GM12864 (cell line): ENCODE measurements at regions not wholly inside any gene's neighbourhood (a gene's known extent, or its start where the extent isn't known, plus 50 kb on each side); places are given as distances from the start of the nearest gene placed in this dataset.

ENCODE experiments used
- DNase-seq: peaks from one replicate; pipeline ENCODE4 v3.0.0-alpha.2; 2011; ENCODE audit warnings: low read depth
- H3K4me3 ChIP-seq: 2 replicates; pipeline ENCODE4 v1.5.1; 2011; ENCODE audit warnings: mild to moderate bottlenecking, low read depth, low read length, control low read depth
- TF ChIP-seq, protein P1 (sequence below): IDR thresholded peaks from 2 replicates; pipeline ENCODE4 v1.5.1; 2011; ENCODE audit warnings: low read depth, mild to moderate bottlenecking, moderate library complexity, low read length, control low read depth, inconsistent platforms; ENCODE audit errors: missing control alignments

DNA sequence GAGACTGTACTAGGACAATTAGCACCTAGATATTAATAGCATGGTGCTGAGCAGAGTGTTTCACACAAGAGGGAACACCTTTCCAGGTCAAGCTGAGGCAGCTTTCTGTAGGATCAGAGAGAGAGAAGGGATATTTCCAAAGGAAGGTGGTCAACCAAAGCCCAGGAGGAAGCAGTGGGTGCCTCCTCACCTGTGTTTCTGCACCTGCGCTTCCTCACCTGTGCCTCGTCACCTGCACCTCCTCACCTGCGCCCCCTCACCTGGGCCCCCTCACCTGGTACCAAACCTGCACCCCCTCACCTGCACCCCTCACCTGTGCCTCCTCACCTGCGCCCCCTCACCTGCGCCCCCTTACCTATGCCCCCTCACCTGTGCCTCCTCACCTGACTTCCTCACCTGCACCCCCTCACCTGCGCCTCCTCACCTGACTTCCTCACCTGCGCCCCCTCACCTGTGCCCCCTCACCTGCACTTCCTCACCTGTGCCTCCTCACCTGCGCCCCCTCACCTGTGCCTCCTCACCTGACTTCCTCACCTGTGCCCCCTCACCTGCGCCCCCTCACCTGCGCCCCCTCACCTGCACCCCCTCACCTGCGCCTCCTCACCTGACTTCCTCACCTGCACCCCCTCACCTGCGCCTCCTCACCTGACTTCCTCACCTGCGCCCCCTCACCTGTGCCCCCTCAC is 67.9 kb downstream of the TTLL2 start:
- DNase-seq, result no peak
- TF ChIP-seq, protein P1, sequence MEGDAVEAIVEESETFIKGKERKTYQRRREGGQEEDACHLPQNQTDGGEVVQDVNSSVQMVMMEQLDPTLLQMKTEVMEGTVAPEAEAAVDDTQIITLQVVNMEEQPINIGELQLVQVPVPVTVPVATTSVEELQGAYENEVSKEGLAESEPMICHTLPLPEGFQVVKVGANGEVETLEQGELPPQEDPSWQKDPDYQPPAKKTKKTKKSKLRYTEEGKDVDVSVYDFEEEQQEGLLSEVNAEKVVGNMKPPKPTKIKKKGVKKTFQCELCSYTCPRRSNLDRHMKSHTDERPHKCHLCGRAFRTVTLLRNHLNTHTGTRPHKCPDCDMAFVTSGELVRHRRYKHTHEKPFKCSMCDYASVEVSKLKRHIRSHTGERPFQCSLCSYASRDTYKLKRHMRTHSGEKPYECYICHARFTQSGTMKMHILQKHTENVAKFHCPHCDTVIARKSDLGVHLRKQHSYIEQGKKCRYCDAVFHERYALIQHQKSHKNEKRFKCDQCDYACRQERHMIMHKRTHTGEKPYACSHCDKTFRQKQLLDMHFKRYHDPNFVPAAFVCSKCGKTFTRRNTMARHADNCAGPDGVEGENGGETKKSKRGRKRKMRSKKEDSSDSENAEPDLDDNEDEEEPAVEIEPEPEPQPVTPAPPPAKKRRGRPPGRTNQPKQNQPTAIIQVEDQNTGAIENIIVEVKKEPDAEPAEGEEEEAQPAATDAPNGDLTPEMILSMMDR, result no peak
- H3K4me3 ChIP-seq, result no peak overlapping the region

DNA sequence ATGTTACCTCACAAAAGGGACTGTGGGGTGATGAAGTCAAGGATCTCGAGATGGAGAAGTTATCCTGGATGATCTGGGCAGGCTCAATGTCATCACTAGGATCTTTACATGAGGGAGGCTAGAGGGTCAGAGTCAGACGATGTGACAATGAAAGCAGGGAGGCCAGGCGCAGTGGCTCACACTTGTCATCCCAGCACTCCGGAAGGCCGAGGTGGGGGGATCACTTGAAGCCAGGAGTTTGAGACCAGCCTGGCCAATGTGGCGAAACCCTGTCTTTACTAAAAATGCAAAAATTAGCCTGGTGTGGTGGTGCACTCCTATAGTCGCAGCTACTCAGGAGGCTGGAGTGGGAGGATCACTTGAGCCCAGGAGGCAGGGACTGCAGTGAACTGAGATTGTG is 68.8 kb downstream of the TTLL2 start:
- TF ChIP-seq, protein P1, result no peak
- no peak for DNase-seq
- H3K4me3 ChIP-seq, result no peak overlapping the region

DNA sequence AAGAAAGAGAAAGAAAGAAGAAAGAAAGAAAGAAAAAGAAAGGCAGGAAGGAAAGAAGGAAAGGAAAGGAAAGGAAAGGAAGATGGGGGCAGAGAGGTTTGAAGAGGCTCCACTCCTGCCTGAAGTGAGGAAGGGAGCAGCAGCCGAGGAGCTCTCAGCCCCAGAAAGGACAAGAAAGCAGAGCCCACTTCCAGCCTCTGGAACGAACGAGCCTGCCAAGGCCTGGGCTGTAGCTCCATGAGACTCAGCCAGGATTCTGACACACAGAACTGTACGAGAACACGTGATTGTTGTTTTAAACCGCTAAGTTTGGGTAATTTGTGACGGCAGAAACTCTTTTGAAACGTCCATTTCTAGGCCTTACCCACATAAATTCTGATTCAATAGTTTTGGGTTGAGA is 69.5 kb downstream of the TTLL2 start:
- TF ChIP-seq, protein P1, result no peak
- DNase-seq, result no peak
- no peak overlapping the region for H3K4me3 ChIP-seq

DNA sequence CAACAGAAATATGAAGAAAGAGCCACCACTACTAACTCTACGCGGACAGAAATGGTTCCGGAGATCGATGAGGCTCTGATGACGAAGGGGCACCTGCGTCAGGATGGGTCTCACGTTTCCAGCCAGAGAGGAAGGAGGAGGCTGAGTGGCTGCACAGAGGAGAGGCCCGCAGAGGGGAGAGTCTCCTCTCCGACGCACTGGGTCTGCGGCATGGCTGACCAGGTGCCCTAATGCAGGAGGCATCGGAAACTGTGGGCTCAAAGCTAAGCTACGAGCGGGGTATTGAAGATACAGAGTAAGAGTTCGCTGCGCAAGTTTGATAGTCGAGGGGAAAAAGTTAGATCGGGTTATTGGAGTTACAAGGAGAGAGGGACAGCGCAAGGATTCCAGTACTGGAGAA is 69.9 kb downstream of the TTLL2 start:
- DNase-seq, result no peak
- no peak overlapping the region for H3K4me3 ChIP-seq
- TF ChIP-seq, protein P1, result no peak

DNA sequence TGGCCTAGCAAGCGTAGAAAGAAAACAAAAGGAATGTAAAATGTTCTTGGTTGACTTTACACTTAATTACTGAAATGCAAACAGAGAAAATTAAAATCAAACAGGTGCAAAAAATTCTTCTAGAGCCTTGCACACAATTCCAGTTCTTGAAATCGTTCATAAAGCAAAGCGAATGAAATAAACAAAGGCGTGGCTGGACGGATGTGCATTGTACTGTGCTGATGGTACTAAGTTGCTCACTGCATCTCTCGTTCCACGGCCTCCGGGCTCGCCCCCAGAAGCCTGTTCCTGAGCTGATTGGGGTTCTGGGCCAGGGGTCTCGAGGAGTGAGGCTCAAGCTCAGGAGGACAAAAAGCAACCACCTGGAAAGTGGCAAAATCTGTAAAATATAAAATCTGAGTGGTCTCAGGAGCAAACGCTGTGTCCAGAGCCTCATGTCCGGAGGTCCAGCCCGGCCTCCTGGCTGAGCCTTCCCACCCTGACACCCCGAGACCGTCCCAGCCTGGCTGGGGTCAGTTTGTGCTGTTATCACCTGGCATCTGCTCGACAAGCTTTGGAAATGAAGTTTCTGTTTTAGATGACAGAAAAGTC is 71.3 kb downstream of the TTLL2 start:
- no peak for DNase-seq
- H3K4me3 ChIP-seq, result no peak overlapping the region
- TF ChIP-seq, protein P1, result no peak

DNA sequence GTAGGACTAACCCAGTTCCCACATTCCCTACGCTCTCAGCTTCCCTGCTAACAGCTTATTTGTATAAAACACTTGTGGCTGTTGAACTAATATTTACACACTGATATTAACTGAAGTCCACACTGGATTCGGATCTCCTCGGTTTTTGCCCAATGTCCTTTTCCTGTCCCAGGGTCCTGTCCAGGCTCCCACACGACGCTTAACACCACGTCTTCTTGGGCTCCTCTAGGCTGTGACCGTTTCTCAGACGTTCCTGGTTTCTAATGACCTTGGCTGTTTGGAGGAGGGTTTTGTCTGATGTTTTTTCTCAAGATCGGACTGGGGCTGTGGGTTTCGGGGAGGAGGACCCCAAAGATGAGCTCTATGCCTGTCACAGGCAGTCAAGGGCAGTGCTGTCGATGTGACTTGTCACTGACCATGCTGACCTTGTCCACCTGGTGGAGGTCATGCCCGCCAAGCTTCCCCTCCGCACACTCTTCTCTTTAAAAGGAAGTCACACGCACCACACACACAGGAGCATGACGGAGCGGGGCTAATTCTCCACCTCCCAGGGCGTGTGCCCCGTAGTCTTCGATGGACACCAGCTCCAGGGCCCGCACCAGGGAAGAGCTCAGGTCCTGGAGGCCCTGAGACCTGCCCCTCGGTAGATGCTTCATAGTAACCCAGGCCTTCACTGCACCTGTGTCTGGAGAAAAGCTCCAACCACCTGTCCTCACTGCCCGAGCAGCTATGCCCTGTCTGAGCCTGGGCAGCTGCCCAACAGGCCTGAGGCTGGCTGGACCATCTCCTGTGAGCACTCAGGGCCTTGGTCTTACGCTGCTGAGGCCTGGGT is 72.0 kb downstream of the TTLL2 start:
- no peak for DNase-seq
- no peak overlapping the region for H3K4me3 ChIP-seq
- TF ChIP-seq, protein P1, result no peak
